Adrenal gland (tissue), 9 donors: ENCODE measurements at regions not wholly inside any gene's neighbourhood (a gene's known extent, or its start where the extent isn't known, plus 50 kb on each side); places are given as distances from the start of the nearest gene placed in this dataset.

ENCODE experiments used
- DNase-seq, 7 donors: peaks; one replicate each; pipeline ENCODE4 v3.0.0-alpha.2; 2019 to 2020
- H3K27ac ChIP-seq, 5 donors: fragments of 200-600 bp; sonication (generic) in 4 of 5; 1 replicate in 3 of 5; 2 replicates in 2 of 5; pipeline versions ENCODE4 v1.5.1 to v1.8.0; 2016 to 2020; ENCODE audit warnings: mild to moderate bottlenecking in 1 of 5
- H3K27me3 ChIP-seq: fragments of 200-600 bp; 2 replicates; pipeline ENCODE4 v1.8.0; 2021
- H3K36me3 ChIP-seq, 2 donors: fragments of 200-600 bp; replicated peaks in 1 of 2; 1 replicate in 1 of 2; 2 replicates in 1 of 2; pipeline versions ENCODE4 v1.5.1 to v1.8.0; 2018 to 2022
- H3K4me1 ChIP-seq, 2 donors: fragments of 200-600 bp; replicated peaks in 1 of 2; 1 replicate in 1 of 2; 2 replicates in 1 of 2; pipeline versions ENCODE4 v1.5.1 to v1.8.0; 2018 to 2021
- H3K4me3 ChIP-seq, 4 donors: fragments of 200-600 bp; sonication (generic) in 3 of 4; one replicate each; pipeline ENCODE4 v1.5.1; 2016 to 2018
- H3K9me3 ChIP-seq, 3 donors: fragments of 200-600 bp; sonication (generic) in 1 of 3; replicated peaks in 1 of 3; 1 replicate in 2 of 3; 2 replicates in 1 of 3; pipeline versions ENCODE4 v1.5.1 to v1.8.0; 2016 to 2021
- POLR2A ChIP-seq, 2 donors: fragments of 450-650 bp; IDR thresholded peaks; one replicate each; pipeline ENCODE4 v1.6.1; 2017; ENCODE audit warnings: antibody characterized with exemption in 2 of 2, mild to moderate bottlenecking in 2 of 2, moderate library complexity in 1 of 2
- WGBS, 4 donors: extraction: QIAGEN DNeasy Blood & Tissue Kit in 2 of 4; methylation state at CpG; one replicate each; pipeline versions ENCODE4 v1.1.5 to v1.1.7; 2013 to 2017; 5-methylcytosine and 5-hydroxymethylcytosine counted together
- intact Hi-C, 2 donors: fragments of 100-400 bp; cut with DNase I; formaldehyde crosslinking; loops; one replicate each; pipeline versions ENCODE4 v1.14.1 to v1.15.0; 2022 to 2023
- TF ChIP-seq, protein P1 (sequence below), 6 experiments: fragments of 450-650 bp in 4 of 6; fragments of 200-600 bp in 2 of 6; sonication (generic) in 1 of 6; IDR thresholded peaks; 1 replicate in 5 of 6; 2 replicates in 1 of 6; pipeline versions ENCODE4 v1.5.1 to v1.8.0; 2016 to 2021; ENCODE audit warnings: antibody characterized with exemption in 6 of 6, mild to moderate bottlenecking in 2 of 6, moderate library complexity in 1 of 6
- donor health status: healthy with polysubstance abuse.
- donor health status: Bipolar disorder and iron deficiency.
- donor health status: DM: yes; HTN: yes; CAD: no.
- donor health status: DM: no; HTN: no; CAD: no.
- donor health status: DM: no; HTN: no; CAD: no.

DNA sequence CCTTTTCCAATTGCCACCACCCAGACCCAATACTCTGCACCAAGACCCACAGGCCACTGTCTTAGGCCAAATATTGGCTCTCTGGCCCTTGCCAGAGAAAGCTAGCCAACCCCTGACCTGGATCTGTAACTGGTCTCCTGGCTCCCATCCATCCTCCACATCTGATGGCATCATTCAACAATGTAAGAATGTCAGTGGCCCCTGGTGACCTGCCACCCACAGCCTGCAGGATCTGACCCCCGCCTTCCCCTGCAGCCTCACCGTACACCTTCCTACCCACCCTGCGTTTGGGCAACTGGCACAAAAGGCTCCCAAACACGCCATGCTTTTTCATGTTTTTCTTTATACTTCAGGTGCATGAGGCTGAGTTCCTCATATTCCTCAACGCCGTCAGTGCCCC, 60.0 kb upstream of the ASAP2 start:
- WGBS, 4 donors: 89 to 95% (median 92%) methylated on average over 6 of the region's 6 CpGs
- DNase-seq: no peak
- no peak overlapping the region for H3K4me3 ChIP-seq

DNA sequence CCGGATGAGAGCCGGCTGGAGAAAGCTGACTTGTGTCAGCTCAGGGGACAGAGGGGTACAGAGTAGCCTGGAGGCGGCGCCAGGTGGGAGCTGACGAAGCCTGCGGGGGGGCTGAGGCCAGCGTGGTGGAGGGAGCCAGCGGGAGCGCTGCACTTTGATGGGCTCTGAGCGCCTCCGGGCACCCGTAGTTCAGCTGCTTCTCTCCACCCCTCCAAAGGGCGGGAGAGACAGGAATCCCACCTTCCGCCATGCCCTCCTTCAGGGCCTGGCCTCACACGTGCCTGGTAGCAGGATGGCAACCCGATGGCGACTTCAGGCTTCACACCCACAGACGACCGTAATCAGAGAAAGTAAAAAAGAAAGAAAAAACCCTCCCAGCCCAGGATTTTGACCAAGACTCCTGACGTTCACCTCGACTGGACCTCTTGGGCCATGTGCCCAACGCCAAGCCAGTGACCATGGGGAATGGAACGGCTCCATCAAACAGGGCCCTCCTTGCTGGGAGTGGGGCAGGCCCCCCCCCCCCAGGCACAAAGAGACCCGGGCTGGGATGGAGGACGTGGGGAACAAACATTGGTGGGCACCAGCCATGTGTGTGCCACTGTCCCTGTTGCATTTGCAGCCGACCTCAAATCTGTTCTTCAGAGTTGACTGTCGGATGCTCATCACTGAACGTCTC, 60.7 kb upstream of the ASAP2 start:
- Histone ChIP-seq H3K4me1 (peaks cover 0 to 6% of the 10 kb centered on the region in 2 donors), H3K4me3 (no peak overlapping the region), H3K36me3 (no peaks in the 10 kb centered on the region), H3K27ac (no peak overlapping the region), H3K9me3 (no peaks in the 10 kb centered on the region), H3K27me3 (no peaks in the 10 kb centered on the region)
- TF ChIP-seq POLR2A (IDR thresholded peaks at IDR 0.05): no peak
- TF ChIP-seq, protein P1, sequence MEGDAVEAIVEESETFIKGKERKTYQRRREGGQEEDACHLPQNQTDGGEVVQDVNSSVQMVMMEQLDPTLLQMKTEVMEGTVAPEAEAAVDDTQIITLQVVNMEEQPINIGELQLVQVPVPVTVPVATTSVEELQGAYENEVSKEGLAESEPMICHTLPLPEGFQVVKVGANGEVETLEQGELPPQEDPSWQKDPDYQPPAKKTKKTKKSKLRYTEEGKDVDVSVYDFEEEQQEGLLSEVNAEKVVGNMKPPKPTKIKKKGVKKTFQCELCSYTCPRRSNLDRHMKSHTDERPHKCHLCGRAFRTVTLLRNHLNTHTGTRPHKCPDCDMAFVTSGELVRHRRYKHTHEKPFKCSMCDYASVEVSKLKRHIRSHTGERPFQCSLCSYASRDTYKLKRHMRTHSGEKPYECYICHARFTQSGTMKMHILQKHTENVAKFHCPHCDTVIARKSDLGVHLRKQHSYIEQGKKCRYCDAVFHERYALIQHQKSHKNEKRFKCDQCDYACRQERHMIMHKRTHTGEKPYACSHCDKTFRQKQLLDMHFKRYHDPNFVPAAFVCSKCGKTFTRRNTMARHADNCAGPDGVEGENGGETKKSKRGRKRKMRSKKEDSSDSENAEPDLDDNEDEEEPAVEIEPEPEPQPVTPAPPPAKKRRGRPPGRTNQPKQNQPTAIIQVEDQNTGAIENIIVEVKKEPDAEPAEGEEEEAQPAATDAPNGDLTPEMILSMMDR (IDR thresholded peaks at IDR 0.05): no peak
- 77 to 86% (median 82%) methylated on average over 25 to 28 of the region's 28 CpGs for whole genome bisulfite sequencing, 4 donors
- intact Hi-C loops: loop anchor here in 1 of 2 donors (10.0 kb wide), 1 partner anchor 271 kb away; no protein-coding TSS in a partner anchor
- no peak for DNase-seq

More for the DNA sequence above, 60.0 kb upstream of the ASAP2 start:
- TF ChIP-seq POLR2A (IDR thresholded peaks at IDR 0.05): no peak
- TF ChIP-seq, protein P1 (IDR thresholded peaks at IDR 0.05): no peak
- no peaks in the 10 kb centered on the region for H3K36me3 ChIP-seq
- no peaks in the 10 kb centered on the region for H3K27me3 ChIP-seq
- H3K9me3 ChIP-seq: no peaks in the 10 kb centered on the region
- no peak overlapping the region for H3K27ac ChIP-seq
- intact Hi-C loops: loop anchor here in 1 of 2 donors (10.0 kb wide), 1 partner anchor 272 kb away; no protein-coding TSS in a partner anchor
- peaks cover 0 to 6% of the 10 kb centered on the region in 2 donors for H3K4me1 ChIP-seq

DNA sequence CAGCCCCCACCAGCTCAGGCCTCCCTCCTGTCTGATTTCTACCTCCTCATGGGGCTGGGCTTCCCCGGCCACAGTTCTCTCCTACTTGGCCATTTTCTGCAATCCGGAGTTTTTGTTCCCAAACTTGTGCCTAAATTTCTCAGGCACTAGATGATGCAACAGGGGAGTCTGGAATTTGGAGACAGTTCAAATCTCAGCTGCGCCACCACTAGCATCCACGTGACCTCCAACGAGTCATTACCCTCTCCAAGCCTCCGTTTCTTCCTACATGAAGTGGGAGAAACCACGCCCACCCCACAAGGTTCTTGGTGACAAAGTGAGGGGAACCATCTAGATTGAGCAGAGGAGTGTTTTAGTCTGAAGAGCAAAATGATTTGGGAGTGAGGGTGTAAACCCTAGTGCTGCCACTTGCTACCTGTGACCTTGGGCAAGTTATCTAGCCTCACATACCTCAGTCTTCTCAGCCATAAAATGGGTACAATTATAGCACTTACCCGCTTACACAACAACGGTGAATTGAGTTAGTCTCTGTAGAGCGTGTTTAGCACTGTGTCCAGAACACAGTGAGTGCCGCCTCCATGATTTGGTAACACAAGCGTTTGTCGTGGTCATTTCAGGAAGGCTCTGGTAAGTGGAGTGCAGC, 61.4 kb upstream of the ASAP2 start:
- intact Hi-C loops: loop anchor here in 1 of 2 donors (10.0 kb wide), 1 partner anchor 270 kb away; no protein-coding TSS in a partner anchor
- H3K27ac ChIP-seq: no peak overlapping the region
- no peaks in the 10 kb centered on the region for H3K27me3 ChIP-seq
- H3K36me3 ChIP-seq: no peaks in the 10 kb centered on the region
- H3K4me1 ChIP-seq: peaks cover 0 to 6% of the 10 kb centered on the region in 2 donors
- TF ChIP-seq, protein P1 (IDR thresholded peaks at IDR 0.05): no peak
- TF ChIP-seq POLR2A (IDR thresholded peaks at IDR 0.05): no peak
- no peak overlapping the region for H3K4me3 ChIP-seq
- H3K9me3 ChIP-seq: no peaks in the 10 kb centered on the region
- DNase-seq: peak in 6 of 7 donors; percentile 24 to 64 (median 34)
- 62 to 67% (median 63%) methylated on average over 13 of the region's 13 CpGs for WGBS, 4 donors

DNA sequence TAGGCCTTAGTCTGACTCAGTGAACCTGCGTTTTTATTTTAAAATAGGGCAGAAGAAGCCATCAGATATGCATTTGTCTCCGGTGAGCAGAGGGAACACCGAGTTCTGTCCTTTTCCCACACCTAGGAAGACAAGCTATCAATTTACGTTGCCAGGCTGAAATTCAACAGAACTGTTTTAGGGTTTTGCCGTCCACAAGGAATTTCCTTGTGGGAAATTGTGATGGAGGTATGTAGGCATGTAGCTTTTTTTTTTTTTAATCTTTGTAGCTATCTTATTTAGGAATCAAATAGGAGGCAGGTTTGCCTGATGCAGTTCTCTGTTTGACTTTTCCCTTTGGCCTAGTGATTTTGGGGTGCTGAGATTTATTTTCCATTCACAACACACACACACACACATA, 62.0 kb upstream of the ASAP2 start:
- intact Hi-C loops: loop anchor here (5.0 to 10.0 kb wide), 2 partner anchors 188 to 270 kb away; no protein-coding TSS in a partner anchor
- DNase-seq: no peak
- WGBS, 4 donors: 87 to 92% (median 90%) methylated on average over 5 of the region's 5 CpGs
- Histone ChIP-seq H3K4me1 (peaks cover 0 to 6% of the 10 kb centered on the region in 2 donors), H3K36me3 (no peaks in the 10 kb centered on the region), H3K4me3 (no peak overlapping the region), H3K27me3 (no peaks in the 10 kb centered on the region), H3K27ac (no peak overlapping the region), H3K9me3 (no peaks in the 10 kb centered on the region)
- TF ChIP-seq, protein P1 (IDR thresholded peaks at IDR 0.05): no peak
- TF ChIP-seq POLR2A (IDR thresholded peaks at IDR 0.05): no peak
